HCT116 (cell line): ENCODE measurements at regions not wholly inside any gene's neighbourhood (a gene's known extent, or its start where the extent isn't known, plus 50 kb on each side); places are given as distances from the start of the nearest gene placed in this dataset.

Experiments
- ATAC-seq: fragments of 200-7000 bp; cut with Tn5 transposase; 2 replicates; pipeline ENCODE4 v1.9.1; 2020; ENCODE audit warnings: mild to moderate bottlenecking, moderate library complexity
- BruUV-seq: library from RNA; stranded (reverse); fragments of 400-500 nt; replicated peaks from 2 replicates; lab custom pipeline; 2021; lab: Mats Ljungman, UMichigan
- CTCF ChIA-PET: fragments of 300-600 bp; sonication (Branson Sonifier 250); formaldehyde crosslinking; loops from one replicate; lab custom pipeline; 2021; ENCODE audit warnings: antibody characterized with exemption; lab: Charles Lee
- POLR2A ChIA-PET: fragments of 300-600, 350-600 bp; sonication (Branson Sonifier 250); formaldehyde crosslinking; loops from one replicate; lab custom pipeline; 2021; ENCODE audit warnings: antibody characterized with exemption; lab: Charles Lee
- RAD21 ChIA-PET, 2 experiments: fragments of 300-600 bp; sonication (Branson Sonifier 250); formaldehyde crosslinking; loops; one replicate each; lab custom pipeline; 2023; ENCODE audit warnings: low total read pairs in 2 of 2; ENCODE audit not compliant: uncharacterized antibody in 2 of 2, unreplicated experiment in 2 of 2, low non-redundant PET in 1 of 2; lab: Charles Lee
- DNase-seq: peaks from one replicate; pipeline ENCODE4 v3.0.0-alpha.2; 2010; ENCODE audit warnings: low read depth, low spot score
- H2AFZ ChIP-seq: fragments of 200-600 bp; shearing (Covaris generic), sonication (generic); 2 replicates; pipeline ENCODE4 v1.6.1; 2017; ENCODE audit warnings: low read depth, mixed run types, mixed read lengths, antibody characterized with exemption, low read length; ENCODE audit not compliant: poor library complexity, severe bottlenecking
- H3K27ac ChIP-seq: 2 replicates; pipeline ENCODE4 v1.5.1; 2012; ENCODE audit warnings: low read depth, low read length
- H3K27me3 ChIP-seq: fragments of 200-600 bp; sonication (generic); 2 replicates; pipeline ENCODE4 v1.6.1; 2016; ENCODE audit warnings: mixed run types, low read length, mixed read lengths; ENCODE audit not compliant: insufficient read depth
- H3K36me3 ChIP-seq, 2 experiments: fragments of 200-500 bp in 1 of 2; fragments of 200-600 bp in 1 of 2; sonication (Bioruptor generic) in 1 of 2; sonication (generic) in 1 of 2; 2 replicates each; pipeline versions ENCODE4 v1.5.1 to v1.6.1; 2014 to 2016; ENCODE audit warnings: low read length in 2 of 2, inconsistent platforms in 1 of 2, mixed read lengths in 1 of 2, mixed run types in 1 of 2; ENCODE audit not compliant: insufficient read depth in 2 of 2, control insufficient read depth in 1 of 2
- H3K4me1 ChIP-seq, 2 experiments: fragments of 200-600 bp in 1 of 2; sonication (generic) in 1 of 2; 2 replicates each; pipeline versions ENCODE4 v1.5.1 to v1.6.1; 2012 to 2017; ENCODE audit warnings: low read length in 2 of 2, inconsistent platforms in 1 of 2, mild to moderate bottlenecking in 1 of 2, mixed read lengths in 1 of 2, mixed run types in 1 of 2, moderate library complexity in 1 of 2; ENCODE audit not compliant: insufficient read depth in 2 of 2, control insufficient read depth in 1 of 2
- H3K4me2 ChIP-seq: fragments of 200-600 bp; sonication (generic); 2 replicates; pipeline ENCODE4 v1.6.1; 2017; ENCODE audit warnings: mixed run types, low read length, mixed read lengths
- H3K4me3 ChIP-seq, 2 experiments: fragments of 200-600 bp in 1 of 2; sonication (generic) in 1 of 2; replicated peaks in 1 of 2; 2 replicates each; pipeline ENCODE4 v1.5.1; 2011 to 2016; ENCODE audit warnings: low read length in 2 of 2, control low read depth in 1 of 2, low read depth in 1 of 2, mild to moderate bottlenecking in 1 of 2, mixed read lengths in 1 of 2, mixed run types in 1 of 2
- H3K79me2 ChIP-seq: fragments of 200-600 bp; sonication (generic); 2 replicates; pipeline ENCODE4 v1.6.1; 2017; ENCODE audit warnings: mild to moderate bottlenecking, mixed run types, low read length, moderate library complexity, mixed read lengths; ENCODE audit not compliant: insufficient read depth
- H3K9ac ChIP-seq: fragments of 200-600 bp; sonication (generic); 2 replicates; pipeline ENCODE4 v1.6.1; 2016; ENCODE audit warnings: low read length, mixed read lengths
- H3K9me2 ChIP-seq: fragments of 200-600 bp; sonication (generic), shearing (Covaris generic); 2 replicates; pipeline ENCODE4 v1.6.1; 2017; ENCODE audit warnings: mixed run types, mild to moderate bottlenecking, moderate library complexity; ENCODE audit not compliant: insufficient read depth
- H3K9me3 ChIP-seq, 2 experiments: fragments of 200-500 bp in 1 of 2; fragments of 200-600 bp in 1 of 2; sonication (Bioruptor generic) in 1 of 2; sonication (generic) in 1 of 2; 2 replicates each; pipeline ENCODE4 v1.6.1; 2014 to 2017; ENCODE audit warnings: low read length in 2 of 2, mixed read lengths in 2 of 2, inconsistent platforms in 1 of 2, low read depth in 1 of 2, mild to moderate bottlenecking in 1 of 2, mixed run types in 1 of 2, moderate library complexity in 1 of 2; ENCODE audit not compliant: control insufficient read depth in 1 of 2, insufficient read depth in 1 of 2
- H4K20me1 ChIP-seq: fragments of 200-600 bp; sonication (generic), shearing (Covaris generic); 2 replicates; pipeline ENCODE4 v1.6.1; 2017; ENCODE audit warnings: mixed run types, mild to moderate bottlenecking, moderate library complexity; ENCODE audit not compliant: insufficient read depth
- CBX3 ChIP-seq: IDR thresholded peaks from 2 replicates; pipeline ENCODE4 v1.6.1; 2012; ENCODE audit warnings: low read depth
- EGR1 ChIP-seq: IDR thresholded peaks from 2 replicates; pipeline ENCODE4 v1.6.1; 2012; ENCODE audit warnings: low read depth
- ELF1 ChIP-seq: IDR thresholded peaks from 2 replicates; pipeline ENCODE4 v1.6.1; 2012; ENCODE audit warnings: low read depth, borderline replicate concordance
- EZH2 ChIP-seq: fragments of 200-600 bp; sonication (generic); IDR thresholded peaks from 2 replicates; pipeline ENCODE4 v1.6.1; 2017; ENCODE audit warnings: antibody characterized with exemption, mixed run types
- EZH2phosphoT487 ChIP-seq: fragments of 200-600 bp; IDR thresholded peaks from 2 replicates; pipeline ENCODE4 v1.6.1; 2018; ENCODE audit warnings: antibody characterized with exemption, borderline replicate concordance
- JUND ChIP-seq: IDR thresholded peaks from 2 replicates; pipeline ENCODE4 v1.6.1; 2012
- MAX ChIP-seq: IDR thresholded peaks from 2 replicates; pipeline ENCODE4 v1.6.1; 2012
- POLR2A ChIP-seq: IDR thresholded peaks from 2 replicates; pipeline ENCODE4 v1.7.0; 2011; ENCODE audit warnings: borderline replicate concordance; ENCODE audit not compliant: insufficient read depth, insufficient read length; ENCODE audit errors: extremely low read depth
- POLR2AphosphoS5 ChIP-seq: IDR thresholded peaks from 2 replicates; pipeline ENCODE4 v1.6.1; 2011; ENCODE audit warnings: mild to moderate bottlenecking, low read depth, low read length, moderate library complexity
- RAD21 ChIP-seq: IDR thresholded peaks from 2 replicates; pipeline ENCODE4 v1.6.1; 2012; ENCODE audit warnings: low read depth, mild to moderate bottlenecking
- SIN3A ChIP-seq: IDR thresholded peaks from 2 replicates; pipeline ENCODE4 v1.6.1; 2012; ENCODE audit warnings: low read depth
- SP1 ChIP-seq: IDR thresholded peaks from 2 replicates; pipeline ENCODE4 v1.6.1; 2012; ENCODE audit warnings: low read depth
- SRF ChIP-seq: IDR thresholded peaks from 2 replicates; pipeline ENCODE4 v1.6.1; 2012; ENCODE audit warnings: low read depth
- TCF7L2 ChIP-seq: IDR thresholded peaks from 2 replicates; pipeline ENCODE4 v1.7.0; 2011; ENCODE audit warnings: borderline replicate concordance, inconsistent platforms; ENCODE audit not compliant: insufficient read depth, insufficient read length; ENCODE audit errors: extremely low read depth
- intact Hi-C: fragments of 100-400 bp; cut with micrococcal nuclease; formaldehyde crosslinking; loops from 2 replicates; pipeline ENCODE4 v1.10.0; 2022
- TF ChIP-seq, protein P1 (sequence below), 3 experiments: fragments of 200-600 bp in 1 of 3; sonication (generic) in 1 of 3; IDR thresholded peaks in 2 of 3; conservative IDR thresholded peaks in 1 of 3; 2 replicates each; pipeline ENCODE4 v1.5.1; 2012 to 2017; ENCODE audit warnings: low read depth in 2 of 3, low read length in 2 of 3, antibody characterized with exemption in 1 of 3, borderline replicate concordance in 1 of 3, control low read depth in 1 of 3, mild to moderate bottlenecking in 1 of 3, mixed read lengths in 1 of 3, mixed run types in 1 of 3, moderate library complexity in 1 of 3; ENCODE audit not compliant: insufficient read depth in 1 of 3
- TF ChIP-seq, protein P2 (sequence below): IDR thresholded peaks from 2 replicates; pipeline ENCODE4 v1.6.1; 2011; ENCODE audit warnings: mild to moderate bottlenecking, low read length, moderate library complexity; ENCODE audit not compliant: insufficient replicate concordance; ENCODE audit errors: extremely low read depth

GRCh38 chr4:110751986-110752385, 129.1 kb upstream of the PITX2 start:
- no peak for TF ChIP-seq MAX
- TF ChIP-seq EZH2 = no peak
- TF ChIP-seq POLR2AphosphoS5 = no peak
- no peak for TF ChIP-seq SIN3A
- no peak for TF ChIP-seq TCF7L2
- no peak for TF ChIP-seq RAD21
- TF ChIP-seq CBX3 = no peak
- TF ChIP-seq JUND = no peak
- TF ChIP-seq POLR2A = no peak
- TF ChIP-seq EGR1 = no peak
- no peak for TF ChIP-seq ELF1
- TF ChIP-seq, all 23 proteins: peak for 0
- H3K9ac ChIP-seq = no peak overlapping the region
- no peaks in the 10 kb centered on the region for H3K9me3 ChIP-seq
- no peak for DNase-seq
- ChIA-PET CTCF (no interaction called here), POLR2A (no interaction called here), RAD21 (no interaction called here)
- H3K9me2 ChIP-seq = no peaks in the 10 kb centered on the region
- no peaks in the 10 kb centered on the region for H3K36me3 ChIP-seq
- H2AFZ ChIP-seq = no peak overlapping the region
- H3K27me3 ChIP-seq = no peaks in the 10 kb centered on the region
- no peak overlapping the region for H3K27ac ChIP-seq
- H4K20me1 ChIP-seq = no peaks in the 10 kb centered on the region
- no peak for ATAC-seq
- no peaks in the 10 kb centered on the region for H3K79me2 ChIP-seq
- no TSS peak for BruUV-seq
- H3K4me3 ChIP-seq = no peak overlapping the region
- intact Hi-C loops = no loop called here
- no peaks in the 10 kb centered on the region for H3K4me1 ChIP-seq
- H3K4me2 ChIP-seq = no peak overlapping the region

- intact Hi-C loops = no loop called here
- Histone ChIP-seq H3K4me3 (no peak overlapping the region), H3K9me2 (no peaks in the 10 kb centered on the region), H2AFZ (peak overlapping the region; percentile 10), H3K9ac (no peak overlapping the region), H3K4me2 (no peak overlapping the region), H4K20me1 (no peaks in the 10 kb centered on the region), H3K79me2 (no peaks in the 10 kb centered on the region), H3K4me1 (no peaks in the 10 kb centered on the region), H3K27ac (no peak overlapping the region), H3K36me3 (no peaks in the 10 kb centered on the region), H3K27me3 (no peaks in the 10 kb centered on the region), H3K9me3 (no peaks in the 10 kb centered on the region)
- RAD21 ChIA-PET = no interaction called here
- DNase-seq (no peak), ATAC-seq (no peak)
- no TSS peak for BruUV-seq
- POLR2A ChIA-PET = no interaction called here
- CTCF ChIA-PET = no interaction called here
- TF ChIP-seq EGR1 (no peak), TCF7L2 (no peak), SRF (no peak), POLR2A (no peak), POLR2AphosphoS5 (no peak), SIN3A (no peak), SP1 (no peak), EZH2phosphoT487 (no peak)
- TF ChIP-seq, protein P1, sequence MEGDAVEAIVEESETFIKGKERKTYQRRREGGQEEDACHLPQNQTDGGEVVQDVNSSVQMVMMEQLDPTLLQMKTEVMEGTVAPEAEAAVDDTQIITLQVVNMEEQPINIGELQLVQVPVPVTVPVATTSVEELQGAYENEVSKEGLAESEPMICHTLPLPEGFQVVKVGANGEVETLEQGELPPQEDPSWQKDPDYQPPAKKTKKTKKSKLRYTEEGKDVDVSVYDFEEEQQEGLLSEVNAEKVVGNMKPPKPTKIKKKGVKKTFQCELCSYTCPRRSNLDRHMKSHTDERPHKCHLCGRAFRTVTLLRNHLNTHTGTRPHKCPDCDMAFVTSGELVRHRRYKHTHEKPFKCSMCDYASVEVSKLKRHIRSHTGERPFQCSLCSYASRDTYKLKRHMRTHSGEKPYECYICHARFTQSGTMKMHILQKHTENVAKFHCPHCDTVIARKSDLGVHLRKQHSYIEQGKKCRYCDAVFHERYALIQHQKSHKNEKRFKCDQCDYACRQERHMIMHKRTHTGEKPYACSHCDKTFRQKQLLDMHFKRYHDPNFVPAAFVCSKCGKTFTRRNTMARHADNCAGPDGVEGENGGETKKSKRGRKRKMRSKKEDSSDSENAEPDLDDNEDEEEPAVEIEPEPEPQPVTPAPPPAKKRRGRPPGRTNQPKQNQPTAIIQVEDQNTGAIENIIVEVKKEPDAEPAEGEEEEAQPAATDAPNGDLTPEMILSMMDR (IDR thresholded peaks at IDR 0.05 in 2 of 3, conservative IDR thresholded peaks at IDR 0.05 in 1 of 3; ENCODE audit: borderline replicate concordance in 1 of 3, insufficient read depth in 1 of 3, low read depth in 2 of 3, low read length in 2 of 3) = no peak
- TF ChIP-seq, protein P2, sequence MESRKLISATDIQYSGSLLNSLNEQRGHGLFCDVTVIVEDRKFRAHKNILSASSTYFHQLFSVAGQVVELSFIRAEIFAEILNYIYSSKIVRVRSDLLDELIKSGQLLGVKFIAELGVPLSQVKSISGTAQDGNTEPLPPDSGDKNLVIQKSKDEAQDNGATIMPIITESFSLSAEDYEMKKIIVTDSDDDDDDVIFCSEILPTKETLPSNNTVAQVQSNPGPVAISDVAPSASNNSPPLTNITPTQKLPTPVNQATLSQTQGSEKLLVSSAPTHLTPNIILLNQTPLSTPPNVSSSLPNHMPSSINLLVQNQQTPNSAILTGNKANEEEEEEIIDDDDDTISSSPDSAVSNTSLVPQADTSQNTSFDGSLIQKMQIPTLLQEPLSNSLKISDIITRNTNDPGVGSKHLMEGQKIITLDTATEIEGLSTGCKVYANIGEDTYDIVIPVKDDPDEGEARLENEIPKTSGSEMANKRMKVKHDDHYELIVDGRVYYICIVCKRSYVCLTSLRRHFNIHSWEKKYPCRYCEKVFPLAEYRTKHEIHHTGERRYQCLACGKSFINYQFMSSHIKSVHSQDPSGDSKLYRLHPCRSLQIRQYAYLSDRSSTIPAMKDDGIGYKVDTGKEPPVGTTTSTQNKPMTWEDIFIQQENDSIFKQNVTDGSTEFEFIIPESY = no peak
Observed at GRCh38 chr4:110753466-110753865, 130.6 kb upstream of the PITX2 start.
